ENCODE measurements at regions not wholly inside any gene's neighbourhood (a gene's known extent, or its start where the extent isn't known, plus 50 kb on each side); places are given as distances from the start of the nearest gene placed in this dataset.

DNA sequence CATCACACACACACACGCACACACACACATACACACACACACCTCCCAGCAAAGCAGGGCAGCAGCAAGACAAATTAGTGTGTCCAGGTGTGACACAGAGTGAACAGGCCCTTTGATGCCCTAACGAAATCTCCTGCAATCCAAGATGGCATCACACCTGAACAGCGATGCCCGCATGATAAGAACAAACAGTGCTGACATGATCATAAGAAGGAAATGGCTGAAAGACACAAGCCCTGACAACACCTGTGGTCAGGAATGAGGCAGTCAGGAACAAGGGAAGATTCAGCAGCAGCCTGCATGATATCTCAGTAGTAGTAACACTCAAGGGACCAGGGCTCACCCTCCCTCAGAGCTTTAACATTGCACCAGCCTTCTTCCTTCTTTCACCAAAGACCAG is 156.9 kb downstream of the FAXC start:
- no peak for DNase-seq (ENCODE audit: low spot score)
- no peaks in the 10 kb centered on the region for H3K36me3 ChIP-seq (ENCODE audit: insufficient read depth, low read length)
- H3K4me3 ChIP-seq (ENCODE audit: low read depth, low read length, poor library complexity, severe bottlenecking), result no peak overlapping the region
- CTCF ChIA-PET (ENCODE audit: unreplicated experiment), result no interaction called here
- H3K4me2 ChIP-seq (ENCODE audit: low read length), result no peak overlapping the region
- no TSS peak for BruUV-seq (replicated peaks)
- H3K27ac ChIP-seq (ENCODE audit: low read depth, low read length, poor library complexity, severe bottlenecking), result no peak overlapping the region
- H2AFZ ChIP-seq (ENCODE audit: low read length), result no peak overlapping the region
- H3K79me2 ChIP-seq (ENCODE audit: insufficient read depth, low read depth, low read length), result no peaks in the 10 kb centered on the region
- H3K4me1 ChIP-seq (ENCODE audit: insufficient read depth, low read length, poor library complexity, severe bottlenecking), result no peaks in the 10 kb centered on the region
- intact Hi-C loops (cut with micrococcal nuclease; ENCODE audit: unreplicated experiment), result no loop called here
- H3K9me3 ChIP-seq (ENCODE audit: low read length), result no peaks in the 10 kb centered on the region
- TF ChIP-seq, protein P1, sequence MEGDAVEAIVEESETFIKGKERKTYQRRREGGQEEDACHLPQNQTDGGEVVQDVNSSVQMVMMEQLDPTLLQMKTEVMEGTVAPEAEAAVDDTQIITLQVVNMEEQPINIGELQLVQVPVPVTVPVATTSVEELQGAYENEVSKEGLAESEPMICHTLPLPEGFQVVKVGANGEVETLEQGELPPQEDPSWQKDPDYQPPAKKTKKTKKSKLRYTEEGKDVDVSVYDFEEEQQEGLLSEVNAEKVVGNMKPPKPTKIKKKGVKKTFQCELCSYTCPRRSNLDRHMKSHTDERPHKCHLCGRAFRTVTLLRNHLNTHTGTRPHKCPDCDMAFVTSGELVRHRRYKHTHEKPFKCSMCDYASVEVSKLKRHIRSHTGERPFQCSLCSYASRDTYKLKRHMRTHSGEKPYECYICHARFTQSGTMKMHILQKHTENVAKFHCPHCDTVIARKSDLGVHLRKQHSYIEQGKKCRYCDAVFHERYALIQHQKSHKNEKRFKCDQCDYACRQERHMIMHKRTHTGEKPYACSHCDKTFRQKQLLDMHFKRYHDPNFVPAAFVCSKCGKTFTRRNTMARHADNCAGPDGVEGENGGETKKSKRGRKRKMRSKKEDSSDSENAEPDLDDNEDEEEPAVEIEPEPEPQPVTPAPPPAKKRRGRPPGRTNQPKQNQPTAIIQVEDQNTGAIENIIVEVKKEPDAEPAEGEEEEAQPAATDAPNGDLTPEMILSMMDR (conservative IDR thresholded peaks at IDR 0.05; ENCODE audit: low read length), result no peak
- no peak for TF ChIP-seq EZH2phosphoT487 (IDR thresholded peaks at IDR 0.05; ENCODE audit: borderline replicate concordance, low read depth, low read length)
- POLR2A ChIA-PET, result interaction anchor here (1.3 kb wide), 1 partner anchor 50 kb away, joined by 3 read pairs; no protein-coding TSS in a partner anchor
- no peaks in the 10 kb centered on the region for H4K20me1 ChIP-seq (ENCODE audit: insufficient read depth, low read length)
- H3K9me2 ChIP-seq (ENCODE audit: insufficient read depth, low read length), result no peaks in the 10 kb centered on the region

- no peaks in the 10 kb centered on the region for H4K20me1 ChIP-seq (ENCODE audit: insufficient read depth, low read length)
- H3K4me1 ChIP-seq (ENCODE audit: insufficient read depth, low read length, poor library complexity, severe bottlenecking), result no peaks in the 10 kb centered on the region
- no peak overlapping the region for H2AFZ ChIP-seq (ENCODE audit: low read length)
- H3K36me3 ChIP-seq (ENCODE audit: insufficient read depth, low read length), result no peaks in the 10 kb centered on the region
- no peaks in the 10 kb centered on the region for H3K9me2 ChIP-seq (ENCODE audit: insufficient read depth, low read length)
- POLR2A ChIA-PET, result no interaction called here
- no peaks in the 10 kb centered on the region for H3K9me3 ChIP-seq (ENCODE audit: low read length)
- TF ChIP-seq EZH2phosphoT487 (IDR thresholded peaks at IDR 0.05; ENCODE audit: borderline replicate concordance, low read depth, low read length), result no peak
- TF ChIP-seq, protein P1 (conservative IDR thresholded peaks at IDR 0.05; ENCODE audit: low read length), result no peak
- CTCF ChIA-PET (ENCODE audit: unreplicated experiment), result no interaction called here
- intact Hi-C loops (cut with micrococcal nuclease; ENCODE audit: unreplicated experiment), result no loop called here
- H3K27ac ChIP-seq (ENCODE audit: low read depth, low read length, poor library complexity, severe bottlenecking), result no peak overlapping the region
- H3K79me2 ChIP-seq (ENCODE audit: insufficient read depth, low read depth, low read length), result no peaks in the 10 kb centered on the region
- H3K4me3 ChIP-seq (ENCODE audit: low read depth, low read length, poor library complexity, severe bottlenecking), result no peak overlapping the region
- no TSS peak for BruUV-seq (replicated peaks)
- no peak for DNase-seq (ENCODE audit: low spot score)
- H3K4me2 ChIP-seq (ENCODE audit: low read length), result no peak overlapping the region
These were observed 159.4 kb downstream of the FAXC start for GRCh38 chr6:99189823-99190721.

DNA sequence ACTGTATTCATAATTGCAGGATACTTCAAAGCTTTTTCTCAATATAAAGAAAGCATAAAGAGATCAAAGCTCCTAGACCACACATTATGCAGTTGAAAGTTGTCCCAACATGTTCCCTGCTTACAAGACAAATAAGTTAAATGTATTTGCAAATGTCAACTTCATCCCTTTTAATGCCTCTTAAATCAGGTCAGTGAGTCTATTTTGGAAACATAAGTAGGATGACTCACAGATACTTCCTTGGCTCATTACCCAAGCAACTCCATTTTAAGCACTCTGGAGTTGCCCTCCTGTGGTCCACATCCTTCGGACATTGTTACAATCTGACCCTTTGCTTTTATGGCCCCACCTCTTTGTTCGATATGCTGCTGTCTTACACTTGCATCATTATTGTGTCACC is 162.0 kb downstream of the FAXC start:
- H3K4me3 ChIP-seq (ENCODE audit: low read depth, low read length, poor library complexity, severe bottlenecking), result no peak overlapping the region
- H3K4me1 ChIP-seq (ENCODE audit: insufficient read depth, low read length, poor library complexity, severe bottlenecking), result no peaks in the 10 kb centered on the region
- no peaks in the 10 kb centered on the region for H4K20me1 ChIP-seq (ENCODE audit: insufficient read depth, low read length)
- ChIA-PET POLR2A (interaction anchor here (1.1 kb wide), 1 partner anchor 335 kb away, joined by 3 read pairs; no protein-coding TSS in a partner anchor), CTCF (ENCODE audit: unreplicated experiment) (no interaction called here)
- H3K36me3 ChIP-seq (ENCODE audit: insufficient read depth, low read length), result no peaks in the 10 kb centered on the region
- no peak overlapping the region for H3K27ac ChIP-seq (ENCODE audit: low read depth, low read length, poor library complexity, severe bottlenecking)
- H3K4me2 ChIP-seq (ENCODE audit: low read length), result no peak overlapping the region
- no peaks in the 10 kb centered on the region for H3K9me3 ChIP-seq (ENCODE audit: low read length)
- H3K79me2 ChIP-seq (ENCODE audit: insufficient read depth, low read depth, low read length), result no peaks in the 10 kb centered on the region
- no peak for DNase-seq (ENCODE audit: low spot score)
- intact Hi-C loops (cut with micrococcal nuclease; ENCODE audit: unreplicated experiment), result no loop called here
- no peaks in the 10 kb centered on the region for H3K9me2 ChIP-seq (ENCODE audit: insufficient read depth, low read length)
- no TSS peak for BruUV-seq (replicated peaks)
- H2AFZ ChIP-seq (ENCODE audit: low read length), result no peak overlapping the region
- TF ChIP-seq, protein P1 (conservative IDR thresholded peaks at IDR 0.05; ENCODE audit: low read length), result no peak
- TF ChIP-seq EZH2phosphoT487 (IDR thresholded peaks at IDR 0.05; ENCODE audit: borderline replicate concordance, low read depth, low read length), result no peak
